ENCODE measurements at regions not wholly inside any gene's neighbourhood (a gene's known extent, or its start where the extent isn't known, plus 50 kb on each side); places are given as distances from the start of the nearest gene placed in this dataset.

- no peak for TF ChIP-seq CTCF (conservative IDR thresholded peaks at IDR 0.05)
- no peak for TF ChIP-seq ZFX (IDR thresholded peaks at IDR 0.05)
Observed at GRCh38 chr12:92550254-92550653, 152.5 kb upstream of the PLEKHG7 start.
